Activated CD4-positive, alpha-beta T cell treated with anti-CD3 and anti-CD28 coated beads, Interleukin-2, amount 10 ng/mL, durations not matched to agents 7 days and 5 days (primary cell): ENCODE measurements at regions not wholly inside any gene's neighbourhood (a gene's known extent, or its start where the extent isn't known, plus 50 kb on each side); places are given as distances from the start of the nearest gene placed in this dataset.
"Not testable (repeated sequence)": the region's sequence is repeated elsewhere in the genome, so short reads cannot be mapped to it uniquely, and the experiment has no call there.

Experiments
- CTCF ChIA-PET: fragments of 350-600 bp; sonication (Branson Sonifier 250); formaldehyde crosslinking; loops from one replicate; lab custom pipeline; 2021; ENCODE audit warnings: antibody characterized with exemption; lab: Charles Lee
- POLR2A ChIA-PET: fragments of 350-600 bp; sonication (Branson Sonifier 250); formaldehyde crosslinking; loops from one replicate; lab custom pipeline; 2021; ENCODE audit warnings: antibody characterized with exemption; lab: Charles Lee
- DNase-seq: peaks from one replicate; pipeline ENCODE4 v3.0.0-alpha.2; 2020
- H3K27ac Mint-ChIP-seq: one replicate; pipeline ENCODE4 v1.8.0; 2021; ENCODE audit warnings: mild to moderate bottlenecking, moderate library complexity, mixed read lengths
- H3K27me3 Mint-ChIP-seq: one replicate; pipeline ENCODE4 v1.8.0; 2021; ENCODE audit warnings: mixed read lengths
- H3K36me3 Mint-ChIP-seq: one replicate; pipeline ENCODE4 v1.8.0; 2021; ENCODE audit warnings: low read depth, mixed read lengths
- H3K4me1 Mint-ChIP-seq: one replicate; pipeline ENCODE4 v1.8.0; 2021; ENCODE audit warnings: mixed read lengths
- H3K4me3 Mint-ChIP-seq: one replicate; pipeline ENCODE4 v1.8.0; 2021; ENCODE audit warnings: mild to moderate bottlenecking, moderate library complexity, mixed read lengths
- H3K9me3 Mint-ChIP-seq: one replicate; pipeline ENCODE4 v1.8.0; 2021; ENCODE audit warnings: mixed read lengths

- H3K9me3 Mint-ChIP-seq, H3K36me3 Mint-ChIP-seq, H3K27me3 Mint-ChIP-seq, POLR2A ChIA-PET, DNase-seq, H3K27ac Mint-ChIP-seq: not testable (repeated sequence)
- CTCF ChIA-PET = interaction anchor here (0.8 kb wide), 1 partner anchor 69 kb away, joined by 3 read pairs; no protein-coding TSS in a partner anchor
- H3K4me1 Mint-ChIP-seq = peaks cover 28% of the 10 kb centered on the region
- H3K4me3 Mint-ChIP-seq = peak overlapping the region; percentile 39
These were observed 117.7 kb downstream of the UNC93B1 start for GRCh38 chr11:67886207-67886606.

DNA sequence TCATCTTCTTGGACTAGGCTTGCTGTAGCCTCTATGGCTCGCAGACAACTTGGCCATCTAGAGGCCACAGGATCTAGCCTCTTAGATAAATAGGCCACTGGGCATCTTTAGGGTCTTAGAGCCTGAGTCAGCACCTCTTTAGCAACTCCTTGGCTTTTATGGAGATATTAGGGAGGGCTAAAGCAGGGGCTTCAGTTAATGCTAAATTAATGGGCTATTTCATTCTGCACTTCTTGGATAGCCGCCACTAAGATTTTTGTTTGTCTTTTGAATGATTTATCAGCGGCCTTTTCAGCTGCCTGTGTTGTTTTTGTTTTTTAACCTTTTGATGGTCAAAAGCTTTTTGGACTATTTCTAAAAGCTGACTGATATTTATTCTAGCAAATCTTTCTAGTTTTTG, 118.3 kb downstream of the UNC93B1 start:
- H3K36me3 Mint-ChIP-seq, H3K27ac Mint-ChIP-seq, POLR2A ChIA-PET, H3K27me3 Mint-ChIP-seq, DNase-seq, H3K9me3 Mint-ChIP-seq: not testable (repeated sequence)
- CTCF ChIA-PET = interaction anchor here (1.8 kb wide), 1 partner anchor 70 kb away, joined by 7 read pairs; no protein-coding TSS in a partner anchor
- Mint-ChIP-seq H3K4me3 (peak overlapping the region; percentile 80), H3K4me1 (peaks cover 28% of the 10 kb centered on the region)

GRCh38 chr11:67884761-67885558, 118.9 kb downstream of the UNC93B1 start:
- peak; percentile 48 for DNase-seq
- POLR2A ChIA-PET = interaction anchor here (0.6 kb wide), 1 partner anchor 243 kb away, joined by 5 read pairs; no protein-coding TSS in a partner anchor
- H3K27me3 Mint-ChIP-seq, H3K9me3 Mint-ChIP-seq, H3K36me3 Mint-ChIP-seq: not testable (repeated sequence)
- H3K4me1 Mint-ChIP-seq = peaks cover 28% of the 10 kb centered on the region
- peak overlapping the region; percentile 97 for H3K27ac Mint-ChIP-seq
- H3K4me3 Mint-ChIP-seq = peak overlapping the region; percentile 80
- CTCF ChIA-PET = interaction anchor here (1.8 kb wide), 1 partner anchor 71 kb away, joined by 7 read pairs; no protein-coding TSS in a partner anchor

GRCh38 chr11:67884073-67884757, 119.7 kb downstream of the UNC93B1 start:
- not testable (repeated sequence) for DNase-seq
- CTCF ChIA-PET = interaction anchor here (1.8 kb wide), 1 partner anchor 71 kb away, joined by 7 read pairs; no protein-coding TSS in a partner anchor
- peak overlapping the region; percentile 97 for H3K27ac Mint-ChIP-seq

DNA sequence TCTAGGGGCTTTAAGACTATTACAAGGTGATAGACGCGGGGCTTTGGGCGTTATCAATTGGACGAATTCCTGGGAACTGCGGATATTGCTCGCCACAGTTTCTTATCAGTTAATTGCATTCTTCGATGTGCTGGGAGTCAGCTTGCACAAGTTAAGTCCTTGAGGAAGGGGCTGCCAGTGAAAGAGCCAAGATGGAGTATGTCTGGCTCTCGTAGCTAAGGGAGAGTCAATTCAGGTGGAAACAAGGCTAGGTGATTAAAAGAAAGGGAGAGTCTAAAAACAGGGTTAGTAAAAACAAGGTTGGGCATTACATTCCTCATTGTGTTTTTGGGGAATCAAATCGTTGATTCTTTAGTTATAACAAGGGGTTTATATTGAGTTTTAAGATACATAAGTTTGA, 121.6 kb downstream of the UNC93B1 start:
- H3K4me1 Mint-ChIP-seq = peaks cover 33% of the 10 kb centered on the region
- H3K4me3 Mint-ChIP-seq, H3K36me3 Mint-ChIP-seq, H3K27ac Mint-ChIP-seq, H3K9me3 Mint-ChIP-seq, H3K27me3 Mint-ChIP-seq, POLR2A ChIA-PET, DNase-seq, CTCF ChIA-PET: not testable (repeated sequence)

More at GRCh38 chr11:67884073-67884757, 119.7 kb downstream of the UNC93B1 start:
- H3K27me3 Mint-ChIP-seq, H3K36me3 Mint-ChIP-seq, H3K9me3 Mint-ChIP-seq: not testable (repeated sequence)
- peak overlapping the region; percentile 80 for H3K4me3 Mint-ChIP-seq
- POLR2A ChIA-PET = interaction anchor here (0.6 kb wide), 1 partner anchor 244 kb away, joined by 5 read pairs; no protein-coding TSS in a partner anchor
- peaks cover 28% of the 10 kb centered on the region for H3K4me1 Mint-ChIP-seq

- CTCF ChIA-PET, H3K36me3 Mint-ChIP-seq, H3K4me3 Mint-ChIP-seq, H3K27ac Mint-ChIP-seq, POLR2A ChIA-PET, H3K9me3 Mint-ChIP-seq, H3K27me3 Mint-ChIP-seq, DNase-seq: not testable (repeated sequence)
- H3K4me1 Mint-ChIP-seq = peaks cover 33% of the 10 kb centered on the region
These were observed 122.1 kb downstream of the UNC93B1 start for GRCh38 chr11:67881836-67882235.

DNA sequence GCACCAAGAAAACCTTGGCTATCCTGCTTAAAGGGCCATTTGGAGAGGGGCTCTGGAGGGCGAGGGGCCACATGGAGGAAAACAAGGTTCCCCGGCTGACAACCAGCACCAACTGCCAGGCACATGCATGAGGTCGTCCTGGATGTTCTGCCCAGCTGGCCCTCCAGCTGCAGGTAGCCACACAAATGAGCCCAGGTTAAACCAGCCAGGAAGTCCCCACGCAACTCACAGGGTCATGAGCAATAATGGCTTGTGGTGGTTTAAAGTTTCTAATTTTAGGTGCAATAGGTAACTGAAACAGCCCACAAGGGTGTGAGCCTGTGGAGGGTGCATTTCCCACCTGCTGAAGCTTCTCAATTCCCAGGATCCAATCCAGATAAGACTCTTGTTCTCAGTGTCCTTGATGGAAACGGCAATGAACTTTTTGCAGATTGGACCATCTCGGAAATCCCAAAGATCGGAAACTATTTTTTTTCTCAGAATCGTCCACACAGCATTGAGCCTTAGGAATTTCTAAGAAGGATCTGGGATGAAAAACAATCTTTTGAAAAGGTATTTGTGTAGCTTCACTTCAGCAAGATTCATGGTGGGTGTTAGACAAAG, 123.2 kb downstream of the UNC93B1 start:
- H3K9me3 Mint-ChIP-seq, H3K27ac Mint-ChIP-seq, DNase-seq, POLR2A ChIA-PET, CTCF ChIA-PET, H3K36me3 Mint-ChIP-seq, H3K4me3 Mint-ChIP-seq, H3K27me3 Mint-ChIP-seq: not testable (repeated sequence)
- H3K4me1 Mint-ChIP-seq = peaks cover 27% of the 10 kb centered on the region

DNA sequence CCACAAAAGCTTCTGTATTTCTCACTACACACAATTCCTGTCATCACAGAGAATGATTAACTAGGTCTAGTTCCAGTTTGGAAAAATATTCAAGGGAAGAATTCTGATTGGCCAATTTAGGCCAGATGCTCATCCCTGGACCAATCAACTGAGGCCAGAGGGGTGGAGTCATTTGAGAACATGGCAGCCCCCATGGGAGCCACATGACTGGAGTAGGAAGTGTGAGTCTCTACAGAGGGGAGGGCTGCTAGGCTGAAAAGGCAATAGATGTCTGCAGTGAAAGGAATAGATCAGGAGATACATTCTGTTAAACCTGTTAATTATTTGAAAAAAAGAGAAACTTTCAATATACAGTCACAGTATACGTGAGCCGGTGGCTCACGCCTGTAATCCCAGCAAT, 125.2 kb downstream of the UNC93B1 start:
- H3K27ac Mint-ChIP-seq, POLR2A ChIA-PET: not testable (repeated sequence)

GRCh38 chr11:67877316-67877715, 126.6 kb downstream of the UNC93B1 start:
- DNase-seq, H3K9me3 Mint-ChIP-seq, CTCF ChIA-PET, H3K4me1 Mint-ChIP-seq, H3K27me3 Mint-ChIP-seq, POLR2A ChIA-PET, H3K27ac Mint-ChIP-seq, H3K4me3 Mint-ChIP-seq, H3K36me3 Mint-ChIP-seq: not testable (repeated sequence)

More for the DNA sequence above, 125.2 kb downstream of the UNC93B1 start:
- H3K4me3 Mint-ChIP-seq, H3K36me3 Mint-ChIP-seq, H3K27me3 Mint-ChIP-seq, CTCF ChIA-PET, H3K9me3 Mint-ChIP-seq, DNase-seq: not testable (repeated sequence)
- peaks cover 11% of the 10 kb centered on the region for H3K4me1 Mint-ChIP-seq

GRCh38 chr11:67873223-67873622, 130.7 kb downstream of the UNC93B1 start:
- H3K9me3 Mint-ChIP-seq, H3K4me1 Mint-ChIP-seq, DNase-seq, H3K4me3 Mint-ChIP-seq, H3K27ac Mint-ChIP-seq, POLR2A ChIA-PET, H3K36me3 Mint-ChIP-seq, CTCF ChIA-PET: not testable (repeated sequence)
- peaks cover 10% of the 10 kb centered on the region for H3K27me3 Mint-ChIP-seq

DNA sequence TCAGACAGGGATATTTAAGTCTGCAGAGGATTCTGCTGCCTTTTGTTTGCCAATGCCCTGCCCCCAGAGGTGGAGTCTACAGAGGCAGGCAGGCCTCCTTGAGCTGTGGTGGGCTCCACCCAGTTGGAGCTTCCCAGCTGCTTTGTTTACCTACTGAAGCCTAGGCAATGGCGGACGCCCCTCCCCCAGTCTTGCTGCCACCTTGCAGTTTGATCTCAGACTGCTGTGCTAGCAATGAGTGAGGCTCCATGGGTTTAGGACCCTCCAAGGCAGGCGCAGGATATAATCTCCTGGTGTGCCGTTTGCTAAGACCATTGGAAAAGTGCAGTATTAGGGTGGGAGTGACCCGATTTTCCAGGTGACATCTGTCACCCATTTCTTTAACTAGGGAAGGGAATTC, 132.7 kb downstream of the UNC93B1 start:
- H3K27me3 Mint-ChIP-seq = peaks cover 16% of the 10 kb centered on the region
- H3K9me3 Mint-ChIP-seq, H3K27ac Mint-ChIP-seq, H3K36me3 Mint-ChIP-seq, H3K4me1 Mint-ChIP-seq, DNase-seq, CTCF ChIA-PET, H3K4me3 Mint-ChIP-seq, POLR2A ChIA-PET: not testable (repeated sequence)

DNA sequence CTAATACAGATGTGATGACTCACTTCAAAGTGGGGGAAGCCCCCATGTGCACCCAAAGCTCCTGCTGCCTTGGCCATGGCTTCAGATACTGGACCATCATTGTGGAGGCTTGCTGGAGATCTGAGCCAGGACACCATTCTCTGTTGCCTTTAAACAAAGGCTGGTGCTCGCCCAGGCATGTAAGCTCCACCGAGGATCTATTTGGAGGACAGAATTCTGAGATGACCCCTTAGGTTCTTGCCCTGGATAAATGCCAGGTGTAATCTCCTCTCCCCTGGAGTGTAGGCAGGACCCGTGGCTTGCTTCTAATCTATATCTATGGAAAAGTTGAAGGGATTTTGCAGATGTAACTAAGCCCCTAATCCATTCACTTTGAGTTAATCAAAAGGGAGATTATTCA, 141.0 kb downstream of the UNC93B1 start:
- H3K4me3 Mint-ChIP-seq, H3K27me3 Mint-ChIP-seq, DNase-seq, CTCF ChIA-PET, H3K27ac Mint-ChIP-seq, H3K36me3 Mint-ChIP-seq, H3K4me1 Mint-ChIP-seq, POLR2A ChIA-PET, H3K9me3 Mint-ChIP-seq: not testable (repeated sequence)
